H1 (cell line): ENCODE measurements at regions not wholly inside any gene's neighbourhood (a gene's known extent, or its start where the extent isn't known, plus 50 kb on each side); places are given as distances from the start of the nearest gene placed in this dataset.

ENCODE experiments used
- CTCF ChIA-PET: fragments of 300-600 bp; sonication (Branson Sonifier 250); formaldehyde crosslinking; loops from one replicate; lab custom pipeline; 2021; ENCODE audit not compliant: partially characterized antibody; lab: Charles Lee
- POLR2A ChIA-PET: fragments of 300-600 bp; sonication (Branson Sonifier 250); formaldehyde crosslinking; loops from one replicate; lab custom pipeline; 2021; ENCODE audit warnings: inconsistent platforms; ENCODE audit not compliant: partially characterized antibody; lab: Charles Lee
- DNase-seq, 2 experiments: peaks; one replicate each; pipeline versions ENCODE4 v3.0.0 to v3.0.0-alpha.2; 2010 to 2022; ENCODE audit warnings: low spot score in 2 of 2, low read depth in 1 of 2, mixed read lengths in 1 of 2
- FAIRE-seq: peaks from 2 replicates; lab custom pipeline; 2011; peaks lifted over from hg19 to GRCh38; lab: Jason Lieb, UNC
- H2AFZ ChIP-seq: 2 replicates; pipeline ENCODE4 v1.8.1; 2012; ENCODE audit warnings: low read length, inconsistent platforms
- H2AK5ac ChIP-seq: 2 replicates; pipeline ENCODE4 v1.6.1; 2013; ENCODE audit warnings: low read depth, low read length
- H2BK120ac ChIP-seq: replicated peaks from 2 replicates; pipeline ENCODE3; 2013; ENCODE audit warnings: low read depth, low read length, inconsistent platforms
- H2BK12ac ChIP-seq: 2 replicates; pipeline ENCODE4 v1.6.1; 2013; ENCODE audit warnings: low read depth, low read length
- H2BK15ac ChIP-seq: 2 replicates; pipeline ENCODE4 v1.6.1; 2013; ENCODE audit warnings: low read length
- H2BK20ac ChIP-seq: 2 replicates; pipeline ENCODE4 v1.6.1; 2013; ENCODE audit warnings: low read length
- H2BK5ac ChIP-seq: 2 replicates; pipeline ENCODE4 v1.6.1; 2013; ENCODE audit warnings: low read depth, low read length
- H3K14ac ChIP-seq: 2 replicates; pipeline ENCODE4 v1.6.1; 2013; ENCODE audit warnings: inconsistent platforms; ENCODE audit not compliant: insufficient read length
- H3K18ac ChIP-seq: 2 replicates; pipeline ENCODE4 v1.6.1; 2013; ENCODE audit warnings: low read length; ENCODE audit errors: extremely low read depth
- H3K23ac ChIP-seq: 2 replicates; pipeline ENCODE4 v1.6.1; 2013; ENCODE audit warnings: inconsistent platforms; ENCODE audit not compliant: insufficient read length
- H3K23me2 ChIP-seq: 2 replicates; pipeline ENCODE4 v1.6.1; 2013; ENCODE audit warnings: low read depth, low read length
- H3K27ac ChIP-seq: 2 replicates; pipeline ENCODE4 v1.6.1; 2011; ENCODE audit warnings: low read depth, low read length, inconsistent platforms
- H3K27me3 ChIP-seq, 4 experiments: replicated peaks in 1 of 4; 1 replicate in 1 of 4; 2 replicates in 3 of 4; pipeline versions ENCODE4 v1.6.1 to v1.8.1; 2011 to 2013; ENCODE audit warnings: low read length in 3 of 4, mild to moderate bottlenecking in 3 of 4, inconsistent platforms in 2 of 4, mixed read lengths in 2 of 4, moderate library complexity in 1 of 4; ENCODE audit not compliant: control insufficient read depth in 3 of 4, insufficient read depth in 3 of 4; ENCODE audit errors: extremely low read depth in 1 of 4
- H3K36me3 ChIP-seq, 4 experiments: 2 replicates each; pipeline versions ENCODE4 v1.6.1 to v1.8.1; 2011 to 2013; ENCODE audit warnings: mild to moderate bottlenecking in 4 of 4, low read length in 3 of 4, moderate library complexity in 2 of 4, control low read depth in 1 of 4, inconsistent platforms in 1 of 4; ENCODE audit not compliant: insufficient read depth in 4 of 4, control insufficient read depth in 2 of 4
- H3K4ac ChIP-seq: replicated peaks from 2 replicates; pipeline ENCODE3; 2013; ENCODE audit warnings: low read length, low read depth, mixed read lengths, inconsistent platforms; ENCODE audit not compliant: insufficient read length
- H3K4me1 ChIP-seq, 4 experiments: replicated peaks in 1 of 4; 1 replicate in 1 of 4; 2 replicates in 3 of 4; pipeline versions ENCODE4 v1.6.1 to v1.8.1; 2011 to 2013; ENCODE audit warnings: low read length in 3 of 4, inconsistent platforms in 2 of 4, mixed read lengths in 1 of 4; ENCODE audit not compliant: insufficient read depth in 4 of 4, control insufficient read depth in 3 of 4
- H3K4me2 ChIP-seq, 2 experiments: 2 replicates each; pipeline versions ENCODE4 v1.6.1 to v1.8.1; 2011 to 2013; ENCODE audit warnings: low read depth in 2 of 2, low read length in 2 of 2, control low read depth in 1 of 2, inconsistent platforms in 1 of 2, mild to moderate bottlenecking in 1 of 2; ENCODE audit not compliant: insufficient read depth in 1 of 2
- H3K4me3 ChIP-seq, 4 experiments: fragments of 200-600, 300-600 bp in 1 of 4; sonication (generic), shearing (Covaris generic), sonication (Bioruptor Twin) in 1 of 4; 2 replicates each; pipeline versions ENCODE4 v1.5.1 to v1.8.1; 2011 to 2016; ENCODE audit warnings: low read length in 4 of 4, low read depth in 3 of 4, control low read depth in 2 of 4, inconsistent platforms in 2 of 4, mild to moderate bottlenecking in 2 of 4, mixed read lengths in 1 of 4, moderate library complexity in 1 of 4; ENCODE audit not compliant: insufficient read depth in 2 of 4; ENCODE audit errors: extremely low read depth in 1 of 4
- H3K56ac ChIP-seq: replicated peaks from 2 replicates; pipeline ENCODE3; 2013; ENCODE audit warnings: low read depth, mild to moderate bottlenecking, mixed read lengths, low read length, inconsistent platforms; ENCODE audit not compliant: insufficient read length
- H3K79me1 ChIP-seq: 2 replicates; pipeline ENCODE4 v1.6.1; 2013; ENCODE audit warnings: low read depth, low read length, control low read depth
- H3K79me2 ChIP-seq, 2 experiments: 2 replicates each; pipeline versions ENCODE4 v1.6.1 to v1.8.1; 2012 to 2013; ENCODE audit warnings: low read length in 2 of 2, mild to moderate bottlenecking in 2 of 2, inconsistent platforms in 1 of 2; ENCODE audit not compliant: insufficient read depth in 2 of 2, control insufficient read depth in 1 of 2
- H3K9ac ChIP-seq, 4 experiments: replicated peaks in 1 of 4; 1 replicate in 1 of 4; 2 replicates in 3 of 4; pipeline versions ENCODE4 v1.6.1 to v1.8.1; 2011 to 2013; ENCODE audit warnings: low read depth in 3 of 4, low read length in 3 of 4, control low read depth in 2 of 4, mild to moderate bottlenecking in 2 of 4, moderate library complexity in 2 of 4, inconsistent platforms in 1 of 4; ENCODE audit errors: extremely low read depth in 1 of 4
- H3K9me3 ChIP-seq, 2 experiments: 2 replicates each; pipeline versions ENCODE4 v1.6.1 to v1.8.1; 2012 to 2013; ENCODE audit warnings: mild to moderate bottlenecking in 2 of 2, moderate library complexity in 2 of 2, control low read depth in 1 of 2, inconsistent platforms in 1 of 2, low read depth in 1 of 2, low read length in 1 of 2, mixed read lengths in 1 of 2; ENCODE audit not compliant: insufficient read depth in 2 of 2
- H4K20me1 ChIP-seq, 2 experiments: replicated peaks in 1 of 2; 2 replicates each; pipeline versions ENCODE3 to v1.8.1; 2011 to 2013; ENCODE audit warnings: inconsistent platforms in 2 of 2, low read length in 2 of 2, mild to moderate bottlenecking in 1 of 2; ENCODE audit not compliant: insufficient read depth in 2 of 2, control insufficient read depth in 1 of 2
- H4K5ac ChIP-seq: 2 replicates; pipeline ENCODE4 v1.6.1; 2013; ENCODE audit warnings: low read length, low read depth, mixed read lengths, inconsistent platforms; ENCODE audit not compliant: insufficient read length
- H4K8ac ChIP-seq: 2 replicates; pipeline ENCODE4 v1.8.0; 2013; ENCODE audit warnings: mild to moderate bottlenecking, moderate library complexity, low read length, inconsistent platforms; ENCODE audit not compliant: insufficient read depth; ENCODE audit errors: extremely low read depth
- H4K91ac ChIP-seq: replicated peaks from 2 replicates; pipeline ENCODE3; 2013; ENCODE audit warnings: low read length, mixed read lengths, inconsistent platforms; ENCODE audit not compliant: insufficient read length
- BACH1 ChIP-seq: IDR thresholded peaks from 2 replicates; pipeline ENCODE4 v1.6.1; 2012; ENCODE audit warnings: low read length, improper control_type of control experiment
- CBX5 ChIP-seq: fragments of 300-800, 300-1000 bp; sonication (generic); IDR thresholded peaks from 2 replicates; pipeline ENCODE4 v1.7.1; 2016; ENCODE audit warnings: antibody characterized with exemption, low read length, low read depth
- CEBPB ChIP-seq: IDR thresholded peaks from 2 replicates; pipeline ENCODE4 v1.6.1; 2012; ENCODE audit warnings: low read depth, low read length
- CHD2 ChIP-seq: IDR thresholded peaks from 2 replicates; pipeline ENCODE4 v1.6.1; 2012; ENCODE audit warnings: low read length, improper control_type of control experiment
- CTBP2 ChIP-seq: IDR thresholded peaks from 2 replicates; pipeline ENCODE4 v1.7.0; 2011; ENCODE audit warnings: borderline replicate concordance, mild to moderate bottlenecking, moderate library complexity, mixed read lengths, low read length; ENCODE audit not compliant: insufficient read depth, insufficient read length
- EZH2 ChIP-seq: fragments of 200-600 bp; sonication (generic); IDR thresholded peaks from 2 replicates; pipeline ENCODE4 v1.7.1; 2012; ENCODE audit warnings: low read depth, mild to moderate bottlenecking, moderate library complexity, low read length, inconsistent platforms; ENCODE audit not compliant: severe bottlenecking
- HDAC2 ChIP-seq, 2 experiments: fragments of 300-600 bp in 1 of 2; sonication (generic) in 1 of 2; IDR thresholded peaks; 2 replicates each; pipeline ENCODE4 v1.6.1; 2011 to 2012; ENCODE audit warnings: low read depth in 2 of 2, low read length in 2 of 2, mild to moderate bottlenecking in 2 of 2, moderate library complexity in 2 of 2, borderline replicate concordance in 1 of 2, inconsistent platforms in 1 of 2
- KDM1A ChIP-seq: fragments of 200-600, 300-600 bp; sonication (generic); IDR thresholded peaks from 2 replicates; pipeline ENCODE4 v1.7.1; 2016; ENCODE audit warnings: mild to moderate bottlenecking, low read length, borderline replicate concordance
- PHF8 ChIP-seq: fragments of 200-600 bp; sonication (generic); conservative IDR thresholded peaks from 2 replicates; pipeline ENCODE4 v1.7.1; 2012; ENCODE audit warnings: low read depth, mild to moderate bottlenecking, inconsistent platforms, low read length, moderate library complexity
- POU5F1 ChIP-seq: IDR thresholded peaks from 2 replicates; pipeline ENCODE4 v1.6.1; 2011; ENCODE audit warnings: low read depth, mild to moderate bottlenecking, low read length, moderate library complexity
- RBBP5 ChIP-seq: IDR thresholded peaks from 2 replicates; pipeline ENCODE4 v1.7.1; 2012; ENCODE audit warnings: low read depth, mild to moderate bottlenecking, inconsistent platforms, low read length, moderate library complexity, borderline replicate concordance
- RFX5 ChIP-seq: IDR thresholded peaks from 2 replicates; pipeline ENCODE4 v1.6.1; 2011; ENCODE audit warnings: low read depth, low read length, improper control_type of control experiment, borderline replicate concordance
- SIN3A ChIP-seq, 2 experiments: IDR thresholded peaks in 1 of 2; conservative IDR thresholded peaks in 1 of 2; 2 replicates each; pipeline ENCODE4 v1.6.1; 2011 to 2012; ENCODE audit warnings: low read length in 2 of 2, improper control_type of control experiment in 1 of 2, low read depth in 1 of 2, mild to moderate bottlenecking in 1 of 2
- TCF12 ChIP-seq: IDR thresholded peaks from 2 replicates; pipeline ENCODE4 v1.6.1; 2011; ENCODE audit warnings: low read depth, mild to moderate bottlenecking, low read length
- TF ChIP-seq, protein P1 (sequence below): IDR thresholded peaks from 2 replicates; pipeline ENCODE4 v1.6.1; 2011; ENCODE audit warnings: low read length, improper control_type of control experiment

DNA sequence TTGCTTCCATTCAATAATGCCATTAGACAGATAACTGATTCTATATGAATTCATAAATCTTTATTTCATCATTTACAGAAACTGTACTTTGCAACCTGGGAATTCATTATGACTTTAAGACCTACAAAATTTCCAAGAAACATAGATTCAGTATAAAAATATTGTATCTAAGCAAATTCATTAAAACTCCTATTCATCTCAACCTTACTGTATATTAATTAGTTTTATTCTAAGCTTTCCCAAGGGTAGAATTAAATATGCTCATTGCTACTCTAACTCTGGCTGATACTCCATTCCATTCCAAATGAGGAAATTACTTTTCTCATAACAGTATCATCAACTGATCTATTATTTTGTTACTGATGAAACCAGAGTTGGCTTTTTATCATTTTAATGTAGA, 473.0 kb upstream of the LRRTM4 start:
- Histone ChIP-seq H2BK5ac (no peak overlapping the region), H3K23ac (no peak overlapping the region), H2AK5ac (no peak overlapping the region), H3K56ac (no peak overlapping the region), H3K27ac (no peak overlapping the region), H3K36me3 (no peaks in the 10 kb centered on the region), H3K4me3 (no peak overlapping the region), H3K4ac (no peak overlapping the region), H2AFZ (no peak overlapping the region), H3K4me2 (no peak overlapping the region), H3K23me2 (no peaks in the 10 kb centered on the region), H3K4me1 (no peaks in the 10 kb centered on the region), H2BK12ac (no peak overlapping the region), H3K18ac (no peak overlapping the region), H4K5ac (no peak overlapping the region), H3K9me3 (no peaks in the 10 kb centered on the region), H2BK15ac (no peak overlapping the region), H3K9ac (no peak overlapping the region), H3K14ac (no peak overlapping the region), H3K79me1 (no peaks in the 10 kb centered on the region), H4K20me1 (no peaks in the 10 kb centered on the region), H2BK20ac (no peak overlapping the region), H4K8ac (no peak overlapping the region), H4K91ac (no peak overlapping the region), H3K27me3 (no peaks in the 10 kb centered on the region), H2BK120ac (no peak overlapping the region), H3K79me2 (no peaks in the 10 kb centered on the region)
- no peak for DNase-seq
- FAIRE-seq, result no peak
- ChIA-PET POLR2A (no interaction called here), CTCF (no interaction called here)
- no peak for TF ChIP-seq CBX5
- no peak for TF ChIP-seq KDM1A
- no peak for TF ChIP-seq CEBPB
- no peak for TF ChIP-seq BACH1
- no peak for TF ChIP-seq CTBP2
- TF ChIP-seq SIN3A (conservative IDR thresholded peaks at IDR 0.05 in 1 of 2, IDR thresholded peaks at IDR 0.05 in 1 of 2; ENCODE audit: low read depth in 1 of 2, low read length in 2 of 2), result no peak
- TF ChIP-seq TCF12, result no peak
- TF ChIP-seq, protein P1, sequence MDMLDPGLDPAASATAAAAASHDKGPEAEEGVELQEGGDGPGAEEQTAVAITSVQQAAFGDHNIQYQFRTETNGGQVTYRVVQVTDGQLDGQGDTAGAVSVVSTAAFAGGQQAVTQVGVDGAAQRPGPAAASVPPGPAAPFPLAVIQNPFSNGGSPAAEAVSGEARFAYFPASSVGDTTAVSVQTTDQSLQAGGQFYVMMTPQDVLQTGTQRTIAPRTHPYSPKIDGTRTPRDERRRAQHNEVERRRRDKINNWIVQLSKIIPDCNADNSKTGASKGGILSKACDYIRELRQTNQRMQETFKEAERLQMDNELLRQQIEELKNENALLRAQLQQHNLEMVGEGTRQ, result no peak
- TF ChIP-seq RBBP5, result no peak
- TF ChIP-seq RFX5, result no peak
- no peak for TF ChIP-seq PHF8
- TF ChIP-seq EZH2, result no peak
- TF ChIP-seq POU5F1, result no peak
- TF ChIP-seq HDAC2 (IDR thresholded peaks at IDR 0.05; ENCODE audit: borderline replicate concordance in 1 of 2, low read depth in 2 of 2, low read length in 2 of 2), result no peak
- TF ChIP-seq CHD2, result no peak
